ENCODE measurements at regions not wholly inside any gene's neighbourhood (a gene's known extent, or its start where the extent isn't known, plus 50 kb on each side); places are given as distances from the start of the nearest gene placed in this dataset.

- H3K9me3 ChIP-seq, result no peaks in the 10 kb centered on the region
- TF ChIP-seq CTCF (IDR thresholded peaks at IDR 0.05), result no peak
These were observed 1189.5 kb downstream of the GATA3 start for GRCh38 chr10:9243941-9244411.

GRCh38 chr10:9244864-9245263, 1190.4 kb downstream of the GATA3 start:
- no peak for TF ChIP-seq CTCF (IDR thresholded peaks at IDR 0.05)
- H3K9me3 ChIP-seq, result no peaks in the 10 kb centered on the region
- H3K27ac ChIP-seq, result no peak overlapping the region
- DNase-seq (ENCODE audit: low spot score), result no peak
- no peaks in the 10 kb centered on the region for H3K4me1 ChIP-seq
- H3K27me3 ChIP-seq, result no peaks in the 10 kb centered on the region
- H3K36me3 ChIP-seq, result no peaks in the 10 kb centered on the region
- H3K4me3 ChIP-seq, result no peak overlapping the region

More at GRCh38 chr10:9243941-9244411, 1189.5 kb downstream of the GATA3 start:
- no peaks in the 10 kb centered on the region for H3K27me3 ChIP-seq
- DNase-seq (ENCODE audit: low spot score), result no peak
- no peak overlapping the region for H3K27ac ChIP-seq
- no peaks in the 10 kb centered on the region for H3K36me3 ChIP-seq
- no peaks in the 10 kb centered on the region for H3K4me1 ChIP-seq
- no peak overlapping the region for H3K4me3 ChIP-seq

- no peak for TF ChIP-seq CTCF (IDR thresholded peaks at IDR 0.05)
- no peaks in the 10 kb centered on the region for H3K27me3 ChIP-seq
- no peak for DNase-seq (ENCODE audit: low spot score)
- H3K36me3 ChIP-seq, result no peaks in the 10 kb centered on the region
- no peaks in the 10 kb centered on the region for H3K9me3 ChIP-seq
- no peaks in the 10 kb centered on the region for H3K4me1 ChIP-seq
- no peak overlapping the region for H3K27ac ChIP-seq
- no peak overlapping the region for H3K4me3 ChIP-seq
These were observed 1198.6 kb downstream of the GATA3 start for GRCh38 chr10:9253121-9253520.

- Histone ChIP-seq H3K27ac (no peak overlapping the region), H3K9me3 (no peaks in the 10 kb centered on the region), H3K4me3 (no peak overlapping the region), H3K27me3 (no peaks in the 10 kb centered on the region), H3K36me3 (no peaks in the 10 kb centered on the region), H3K4me1 (no peaks in the 10 kb centered on the region)
- DNase-seq (ENCODE audit: low spot score), result no peak
- TF ChIP-seq CTCF (IDR thresholded peaks at IDR 0.05), result no peak
These were observed 1199.9 kb downstream of the GATA3 start for GRCh38 chr10:9254353-9254752.

- no peak overlapping the region for H3K27ac ChIP-seq
- no peaks in the 10 kb centered on the region for H3K4me1 ChIP-seq
- no peaks in the 10 kb centered on the region for H3K36me3 ChIP-seq
- TF ChIP-seq CTCF (IDR thresholded peaks at IDR 0.05), result no peak
- H3K4me3 ChIP-seq, result no peak overlapping the region
- no peaks in the 10 kb centered on the region for H3K9me3 ChIP-seq
- DNase-seq (ENCODE audit: low spot score), result no peak
- no peaks in the 10 kb centered on the region for H3K27me3 ChIP-seq
These were observed 1206.2 kb downstream of the GATA3 start for GRCh38 chr10:9260690-9261089.

- H3K4me1 ChIP-seq, result no peaks in the 10 kb centered on the region
- no peak overlapping the region for H3K4me3 ChIP-seq
- H3K27me3 ChIP-seq, result no peaks in the 10 kb centered on the region
- H3K9me3 ChIP-seq, result no peaks in the 10 kb centered on the region
- no peak overlapping the region for H3K27ac ChIP-seq
- no peak for DNase-seq (ENCODE audit: low spot score)
- TF ChIP-seq CTCF (IDR thresholded peaks at IDR 0.05), result no peak
- no peaks in the 10 kb centered on the region for H3K36me3 ChIP-seq
These were observed 1208.3 kb downstream of the GATA3 start for GRCh38 chr10:9262770-9263169.

All from right atrium auricular region (tissue), 2 donors.